ENCODE measurements at regions not wholly inside any gene's neighbourhood (a gene's known extent, or its start where the extent isn't known, plus 50 kb on each side); places are given as distances from the start of the nearest gene placed in this dataset.

DNA sequence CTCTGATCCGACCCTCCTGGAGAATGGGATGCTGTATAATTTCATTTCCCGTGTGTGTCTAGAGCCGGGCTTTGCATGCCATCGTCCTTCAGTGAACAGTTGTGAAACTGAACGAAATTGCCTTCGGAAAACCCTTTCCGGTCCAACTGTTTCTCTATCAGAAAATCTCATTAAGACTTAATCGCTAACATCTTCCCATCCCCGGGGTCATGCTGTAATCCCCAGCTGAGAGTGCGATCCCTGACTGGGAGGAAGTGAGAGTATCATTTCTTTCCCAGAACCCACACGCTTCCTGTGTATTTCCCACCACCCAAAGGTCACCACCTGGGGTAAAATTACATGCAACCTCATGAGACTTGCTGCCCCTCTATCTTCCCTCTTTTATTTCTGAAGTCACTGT, 75.6 kb upstream of the RBFOX1 start:
- Histone ChIP-seq H3K79me2 (ENCODE audit: control insufficient read depth, insufficient read depth, low read length) (no peaks in the 10 kb centered on the region), H3K4me2 (ENCODE audit: extremely low read depth, insufficient read depth, low read length) (no peak overlapping the region), H3K4me1 (ENCODE audit: control insufficient read depth, extremely low read depth, insufficient read depth, low read length) (no peaks in the 10 kb centered on the region), H4K20me1 (ENCODE audit: control insufficient read depth, extremely low read depth, insufficient read depth, low read length) (no peaks in the 10 kb centered on the region), H3K36me3 (ENCODE audit: control insufficient read depth, insufficient read depth, low read length) (no peaks in the 10 kb centered on the region), H3K27me3 (ENCODE audit: control insufficient read depth, insufficient read depth, low read length) (no peaks in the 10 kb centered on the region), H3K9ac (ENCODE audit: insufficient read depth, low read length) (no peak overlapping the region), H2AFZ (ENCODE audit: low read length) (no peak overlapping the region), H3K9me3 (ENCODE audit: control insufficient read depth, insufficient read depth, low read depth, low read length) (no peaks in the 10 kb centered on the region), H3K4me3 (replicated peaks in 1 of 4; ENCODE audit: control extremely low read depth in 1 of 4, insufficient read depth in 1 of 4, low read depth in 3 of 4, low read length in 4 of 4) (no peak overlapping the region), H3K27ac (ENCODE audit: insufficient read depth, low read length) (no peak overlapping the region)
- no peak for DNase-seq (ENCODE audit: low read depth in 2 of 2)
- TF ChIP-seq EZH2 (IDR thresholded peaks at IDR 0.05; ENCODE audit: low read length, missing control alignments), result no peak

GRCh38 chr16:7246578-7246977, 86.1 kb upstream of the RBFOX1 start:
- H3K4me1 ChIP-seq (ENCODE audit: control insufficient read depth, extremely low read depth, insufficient read depth, low read length), result no peaks in the 10 kb centered on the region
- H3K9ac ChIP-seq (ENCODE audit: insufficient read depth, low read length), result no peak overlapping the region
- H3K4me3 ChIP-seq (replicated peaks in 1 of 4; ENCODE audit: control extremely low read depth in 1 of 4, insufficient read depth in 1 of 4, low read depth in 3 of 4, low read length in 4 of 4), result no peak overlapping the region
- no peaks in the 10 kb centered on the region for H3K27me3 ChIP-seq (ENCODE audit: control insufficient read depth, insufficient read depth, low read length)
- H3K27ac ChIP-seq (ENCODE audit: insufficient read depth, low read length), result no peak overlapping the region
- H3K36me3 ChIP-seq (ENCODE audit: control insufficient read depth, insufficient read depth, low read length), result no peaks in the 10 kb centered on the region
- H2AFZ ChIP-seq (ENCODE audit: low read length), result no peak overlapping the region
- no peak for TF ChIP-seq EZH2 (IDR thresholded peaks at IDR 0.05; ENCODE audit: low read length, missing control alignments)
- TF ChIP-seq CTCF (conservative IDR thresholded peaks at IDR 0.05 in 1 of 2, IDR thresholded peaks at IDR 0.05 in 1 of 2; ENCODE audit: low read depth in 1 of 2, low read length in 2 of 2), result no peak
- no peak for DNase-seq (ENCODE audit: low read depth in 2 of 2)
- H3K4me2 ChIP-seq (ENCODE audit: extremely low read depth, insufficient read depth, low read length), result no peak overlapping the region
- no peaks in the 10 kb centered on the region for H4K20me1 ChIP-seq (ENCODE audit: control insufficient read depth, extremely low read depth, insufficient read depth, low read length)
- H3K79me2 ChIP-seq (ENCODE audit: control insufficient read depth, insufficient read depth, low read length), result no peaks in the 10 kb centered on the region
- H3K9me3 ChIP-seq (ENCODE audit: control insufficient read depth, insufficient read depth, low read depth, low read length), result no peaks in the 10 kb centered on the region

GRCh38 chr16:7239547-7239946, 93.1 kb upstream of the RBFOX1 start:
- Histone ChIP-seq H3K36me3 (ENCODE audit: control insufficient read depth, insufficient read depth, low read length) (no peaks in the 10 kb centered on the region), H3K9ac (ENCODE audit: insufficient read depth, low read length) (no peak overlapping the region), H3K9me3 (ENCODE audit: control insufficient read depth, insufficient read depth, low read depth, low read length) (no peaks in the 10 kb centered on the region), H3K4me2 (ENCODE audit: extremely low read depth, insufficient read depth, low read length) (no peak overlapping the region), H3K4me1 (ENCODE audit: control insufficient read depth, extremely low read depth, insufficient read depth, low read length) (no peaks in the 10 kb centered on the region), H3K79me2 (ENCODE audit: control insufficient read depth, insufficient read depth, low read length) (no peaks in the 10 kb centered on the region), H3K27me3 (ENCODE audit: control insufficient read depth, insufficient read depth, low read length) (no peaks in the 10 kb centered on the region), H2AFZ (ENCODE audit: low read length) (no peak overlapping the region), H3K27ac (ENCODE audit: insufficient read depth, low read length) (no peak overlapping the region), H4K20me1 (ENCODE audit: control insufficient read depth, extremely low read depth, insufficient read depth, low read length) (no peaks in the 10 kb centered on the region), H3K4me3 (replicated peaks in 1 of 4; ENCODE audit: control extremely low read depth in 1 of 4, insufficient read depth in 1 of 4, low read depth in 3 of 4, low read length in 4 of 4) (no peak overlapping the region)
- no peak for DNase-seq (ENCODE audit: low read depth in 2 of 2)
- no peak for TF ChIP-seq EZH2 (IDR thresholded peaks at IDR 0.05; ENCODE audit: low read length, missing control alignments)
- no peak for TF ChIP-seq CTCF (conservative IDR thresholded peaks at IDR 0.05 in 1 of 2, IDR thresholded peaks at IDR 0.05 in 1 of 2; ENCODE audit: low read depth in 1 of 2, low read length in 2 of 2)

Measured in fibroblast of lung (primary cell).